GM06990 (cell line): ENCODE measurements at regions not wholly inside any gene's neighbourhood (a gene's known extent, or its start where the extent isn't known, plus 50 kb on each side); places are given as distances from the start of the nearest gene placed in this dataset.

ENCODE experiments used
- DNase-seq: peaks from one replicate; pipeline ENCODE4 v3.0.0-alpha.2; 2011; ENCODE audit not compliant: insufficient read length; ENCODE audit errors: extremely low read depth
- H3K27me3 ChIP-seq: replicated peaks from 2 replicates; pipeline ENCODE4 v1.6.0; 2011; ENCODE audit warnings: low read length; ENCODE audit not compliant: control insufficient read depth, insufficient read depth
- H3K36me3 ChIP-seq: 2 replicates; pipeline ENCODE4 v1.5.1; 2011; ENCODE audit warnings: low read length; ENCODE audit not compliant: control insufficient read depth, insufficient read depth
- H3K4me3 ChIP-seq: replicated peaks from 2 replicates; pipeline ENCODE4 v1.5.1; 2011; ENCODE audit warnings: low read depth, mild to moderate bottlenecking, control low read depth, low read length
- TF ChIP-seq, protein P1 (sequence below): IDR thresholded peaks from 2 replicates; pipeline ENCODE4 v1.5.1; 2011; ENCODE audit warnings: low read length, control low read depth, mild to moderate bottlenecking, inconsistent platforms; ENCODE audit not compliant: insufficient read depth, poor library complexity, severe bottlenecking

DNA sequence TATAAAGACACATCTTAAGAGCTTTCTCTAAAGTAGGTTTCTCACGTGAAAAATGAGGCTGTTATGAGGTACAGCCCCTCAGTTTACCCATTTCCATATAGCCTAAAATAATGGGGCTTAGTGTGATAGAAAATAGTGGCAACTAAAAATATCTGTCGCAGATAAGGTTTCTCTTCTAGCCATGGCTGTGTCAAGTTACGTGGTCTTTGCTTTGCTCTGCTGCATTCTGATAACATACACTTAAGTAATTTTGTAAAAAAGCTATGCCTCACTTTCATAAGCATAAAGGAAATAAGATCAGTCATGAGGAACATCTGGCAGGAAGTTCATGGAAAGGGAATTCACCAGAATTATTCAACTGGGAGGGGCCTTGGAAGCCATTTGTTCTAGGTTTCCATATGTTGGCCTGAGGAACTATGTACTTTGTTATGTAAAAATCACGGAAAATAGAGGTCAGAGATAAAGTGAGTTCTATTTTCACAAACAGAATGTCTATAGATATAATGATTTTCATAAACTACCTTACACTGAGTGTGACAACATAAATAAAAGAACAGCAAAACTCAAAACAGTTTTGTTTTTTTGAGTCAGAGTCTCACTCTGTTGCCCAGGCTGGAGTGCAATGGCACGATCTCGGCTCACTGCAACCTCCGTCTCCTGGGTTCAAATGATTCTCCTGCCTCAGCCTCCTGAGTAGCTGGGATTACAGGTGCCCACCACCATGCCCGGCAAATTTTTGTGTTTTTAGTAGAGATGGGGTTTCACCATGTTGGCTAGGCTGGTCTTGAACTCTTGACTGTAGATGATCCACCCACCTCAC is 195.6 kb upstream of the KRR1 start:
- Histone ChIP-seq H3K27me3 (no peaks in the 10 kb centered on the region), H3K4me3 (no peak overlapping the region), H3K36me3 (no peaks in the 10 kb centered on the region)
- TF ChIP-seq, protein P1, sequence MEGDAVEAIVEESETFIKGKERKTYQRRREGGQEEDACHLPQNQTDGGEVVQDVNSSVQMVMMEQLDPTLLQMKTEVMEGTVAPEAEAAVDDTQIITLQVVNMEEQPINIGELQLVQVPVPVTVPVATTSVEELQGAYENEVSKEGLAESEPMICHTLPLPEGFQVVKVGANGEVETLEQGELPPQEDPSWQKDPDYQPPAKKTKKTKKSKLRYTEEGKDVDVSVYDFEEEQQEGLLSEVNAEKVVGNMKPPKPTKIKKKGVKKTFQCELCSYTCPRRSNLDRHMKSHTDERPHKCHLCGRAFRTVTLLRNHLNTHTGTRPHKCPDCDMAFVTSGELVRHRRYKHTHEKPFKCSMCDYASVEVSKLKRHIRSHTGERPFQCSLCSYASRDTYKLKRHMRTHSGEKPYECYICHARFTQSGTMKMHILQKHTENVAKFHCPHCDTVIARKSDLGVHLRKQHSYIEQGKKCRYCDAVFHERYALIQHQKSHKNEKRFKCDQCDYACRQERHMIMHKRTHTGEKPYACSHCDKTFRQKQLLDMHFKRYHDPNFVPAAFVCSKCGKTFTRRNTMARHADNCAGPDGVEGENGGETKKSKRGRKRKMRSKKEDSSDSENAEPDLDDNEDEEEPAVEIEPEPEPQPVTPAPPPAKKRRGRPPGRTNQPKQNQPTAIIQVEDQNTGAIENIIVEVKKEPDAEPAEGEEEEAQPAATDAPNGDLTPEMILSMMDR: no peak
- no peak for DNase-seq

DNA sequence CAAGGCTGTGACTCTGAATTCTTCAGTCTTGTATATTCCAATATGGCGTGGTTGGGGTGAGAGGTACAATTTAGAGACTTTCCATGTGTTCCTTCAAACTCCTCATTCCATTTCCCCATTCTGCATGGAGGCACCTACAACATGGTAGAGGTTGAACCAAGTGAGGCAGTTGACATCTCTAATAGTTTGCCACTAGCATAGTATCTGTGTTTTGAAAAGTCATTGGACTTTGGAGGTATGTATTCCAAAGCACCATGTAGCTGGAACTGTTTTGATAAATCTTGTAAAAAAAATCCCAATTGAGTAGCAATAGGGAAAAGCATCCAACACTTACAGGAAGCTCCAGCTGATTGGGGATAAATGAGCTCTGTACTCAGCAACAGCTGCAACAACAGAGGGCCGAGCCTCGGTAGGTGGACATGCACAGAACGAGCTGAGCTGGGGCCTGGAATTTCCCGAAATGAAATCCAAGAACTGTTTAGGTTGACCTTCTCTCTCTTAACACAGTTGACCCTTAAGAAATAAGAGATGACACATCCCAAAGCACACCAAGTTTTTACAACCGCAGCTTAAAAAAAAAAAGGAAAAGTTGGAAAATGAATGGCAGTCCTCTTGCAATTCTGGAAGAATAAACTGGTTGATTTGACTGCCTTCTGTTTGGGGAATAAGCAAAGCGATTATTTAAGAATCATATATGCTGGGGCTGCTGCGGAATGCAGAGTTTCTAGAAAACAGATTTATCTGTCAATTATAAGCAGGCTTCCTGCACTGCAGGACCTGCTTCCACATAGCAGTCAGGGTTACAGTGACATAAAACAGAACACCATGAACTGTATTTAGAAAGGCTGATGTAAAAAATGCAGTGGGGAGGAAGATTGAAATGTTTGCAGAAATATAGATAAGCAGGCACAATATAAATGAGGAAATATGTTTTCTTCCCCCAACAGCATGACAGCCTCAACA is 194.6 kb upstream of the KRR1 start:
- no peak for DNase-seq
- Histone ChIP-seq H3K36me3 (no peaks in the 10 kb centered on the region), H3K27me3 (no peaks in the 10 kb centered on the region), H3K4me3 (no peak overlapping the region)
- TF ChIP-seq, protein P1: no peak

DNA sequence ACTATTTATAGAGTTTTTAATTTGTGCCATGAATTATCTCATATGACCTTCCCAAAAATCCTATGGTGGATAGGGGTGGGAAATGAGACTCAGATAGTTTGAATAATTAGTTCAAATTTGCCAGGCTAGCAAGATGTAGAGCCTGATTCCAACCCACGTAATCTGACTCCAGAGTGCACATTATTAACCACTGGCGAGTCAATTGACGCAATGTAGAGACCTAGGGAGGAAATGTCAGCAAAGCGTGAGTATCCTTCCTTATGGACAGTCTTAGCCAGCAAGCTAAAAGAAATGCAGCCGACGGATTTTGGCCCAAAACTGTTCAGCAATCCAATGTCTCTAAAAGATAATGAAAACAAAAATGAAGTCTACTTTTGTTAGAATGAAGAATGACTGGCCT is 193.3 kb upstream of the KRR1 start:
- no peaks in the 10 kb centered on the region for H3K36me3 ChIP-seq
- TF ChIP-seq, protein P1: no peak
- H3K27me3 ChIP-seq: no peaks in the 10 kb centered on the region
- no peak for DNase-seq
- no peak overlapping the region for H3K4me3 ChIP-seq

DNA sequence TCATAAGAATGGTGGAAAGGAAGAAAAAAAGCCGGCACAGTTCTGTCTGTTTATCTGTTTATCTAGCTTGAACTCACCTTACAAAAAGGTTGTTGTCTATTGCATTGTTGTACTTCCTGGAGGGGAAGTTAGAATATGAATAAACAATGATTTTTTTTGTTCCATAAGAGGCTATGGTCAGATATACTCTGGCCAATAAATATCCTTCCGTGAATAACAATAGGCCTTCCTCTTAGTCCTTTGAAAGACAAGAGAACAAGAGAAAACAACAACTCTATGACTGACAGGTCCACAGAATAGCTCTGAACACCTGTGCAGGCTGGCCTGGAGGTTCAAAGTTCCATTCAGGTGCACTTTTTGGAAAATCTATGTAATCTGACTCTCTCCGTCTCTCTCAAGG is 192.8 kb upstream of the KRR1 start:
- no peak for DNase-seq
- Histone ChIP-seq H3K27me3 (no peaks in the 10 kb centered on the region), H3K36me3 (no peaks in the 10 kb centered on the region), H3K4me3 (no peak overlapping the region)
- TF ChIP-seq, protein P1: no peak

DNA sequence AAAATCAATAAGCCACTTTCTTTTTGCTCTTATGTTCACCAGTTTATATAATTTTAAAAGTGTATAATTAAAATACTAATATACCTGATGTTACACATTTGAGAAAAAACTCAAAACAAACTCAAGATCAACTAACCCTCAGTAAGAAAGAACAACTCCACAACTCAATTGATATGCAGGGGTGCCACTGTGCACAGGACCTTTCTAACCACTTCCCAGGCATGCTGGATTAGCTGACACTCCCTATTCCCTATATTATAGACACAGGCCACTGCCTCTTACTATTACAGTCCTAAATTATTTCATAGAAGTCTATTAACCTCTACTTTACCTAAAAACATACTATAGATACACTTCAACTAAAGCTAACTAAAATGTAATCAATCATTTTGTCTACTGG is 191.7 kb upstream of the KRR1 start:
- Histone ChIP-seq H3K4me3 (no peak overlapping the region), H3K27me3 (no peaks in the 10 kb centered on the region), H3K36me3 (no peaks in the 10 kb centered on the region)
- no peak for DNase-seq
- TF ChIP-seq, protein P1: no peak
